22Rv1 (cell line): ENCODE measurements at regions not wholly inside any gene's neighbourhood (a gene's known extent, or its start where the extent isn't known, plus 50 kb on each side); places are given as distances from the start of the nearest gene placed in this dataset.

ENCODE experiments used
- H3K27ac ChIP-seq: fragments of 450-650 bp; 2 replicates; pipeline ENCODE4 v1.5.1; 2017
- ZFX ChIP-seq: fragments of 450-650 bp; IDR thresholded peaks from 2 replicates; pipeline ENCODE4 v1.6.1; 2017; ENCODE audit warnings: antibody characterized with exemption, borderline replicate concordance
- TF ChIP-seq, protein P1 (sequence below): fragments of 450-650 bp; IDR thresholded peaks from 2 replicates; pipeline ENCODE4 v1.5.1; 2017; ENCODE audit warnings: mild to moderate bottlenecking

DNA sequence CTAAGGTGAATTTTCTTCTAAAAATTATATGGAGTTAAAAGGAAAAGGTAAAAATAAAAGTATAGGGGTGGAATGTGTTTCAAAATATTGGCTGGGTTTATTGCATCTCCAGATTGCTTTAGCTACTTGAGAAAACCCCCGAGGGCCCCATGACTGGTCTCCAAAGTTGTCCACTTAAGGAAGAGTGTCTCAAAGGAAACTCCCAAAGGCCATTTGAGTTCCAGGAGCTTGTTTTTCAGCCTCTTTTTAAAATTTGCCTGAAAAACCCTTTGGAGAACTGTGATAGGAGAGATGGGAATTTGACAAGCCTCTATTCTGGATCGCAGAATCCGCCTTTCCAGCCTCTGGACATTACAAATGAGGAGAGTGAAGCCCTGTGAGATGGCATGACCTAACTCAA, 225.6 kb downstream of the ZNF326 start:
- H3K27ac ChIP-seq, result peak overlapping the region; percentile 56
- TF ChIP-seq, protein P1, sequence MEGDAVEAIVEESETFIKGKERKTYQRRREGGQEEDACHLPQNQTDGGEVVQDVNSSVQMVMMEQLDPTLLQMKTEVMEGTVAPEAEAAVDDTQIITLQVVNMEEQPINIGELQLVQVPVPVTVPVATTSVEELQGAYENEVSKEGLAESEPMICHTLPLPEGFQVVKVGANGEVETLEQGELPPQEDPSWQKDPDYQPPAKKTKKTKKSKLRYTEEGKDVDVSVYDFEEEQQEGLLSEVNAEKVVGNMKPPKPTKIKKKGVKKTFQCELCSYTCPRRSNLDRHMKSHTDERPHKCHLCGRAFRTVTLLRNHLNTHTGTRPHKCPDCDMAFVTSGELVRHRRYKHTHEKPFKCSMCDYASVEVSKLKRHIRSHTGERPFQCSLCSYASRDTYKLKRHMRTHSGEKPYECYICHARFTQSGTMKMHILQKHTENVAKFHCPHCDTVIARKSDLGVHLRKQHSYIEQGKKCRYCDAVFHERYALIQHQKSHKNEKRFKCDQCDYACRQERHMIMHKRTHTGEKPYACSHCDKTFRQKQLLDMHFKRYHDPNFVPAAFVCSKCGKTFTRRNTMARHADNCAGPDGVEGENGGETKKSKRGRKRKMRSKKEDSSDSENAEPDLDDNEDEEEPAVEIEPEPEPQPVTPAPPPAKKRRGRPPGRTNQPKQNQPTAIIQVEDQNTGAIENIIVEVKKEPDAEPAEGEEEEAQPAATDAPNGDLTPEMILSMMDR, result no peak
- TF ChIP-seq ZFX, result no peak

DNA sequence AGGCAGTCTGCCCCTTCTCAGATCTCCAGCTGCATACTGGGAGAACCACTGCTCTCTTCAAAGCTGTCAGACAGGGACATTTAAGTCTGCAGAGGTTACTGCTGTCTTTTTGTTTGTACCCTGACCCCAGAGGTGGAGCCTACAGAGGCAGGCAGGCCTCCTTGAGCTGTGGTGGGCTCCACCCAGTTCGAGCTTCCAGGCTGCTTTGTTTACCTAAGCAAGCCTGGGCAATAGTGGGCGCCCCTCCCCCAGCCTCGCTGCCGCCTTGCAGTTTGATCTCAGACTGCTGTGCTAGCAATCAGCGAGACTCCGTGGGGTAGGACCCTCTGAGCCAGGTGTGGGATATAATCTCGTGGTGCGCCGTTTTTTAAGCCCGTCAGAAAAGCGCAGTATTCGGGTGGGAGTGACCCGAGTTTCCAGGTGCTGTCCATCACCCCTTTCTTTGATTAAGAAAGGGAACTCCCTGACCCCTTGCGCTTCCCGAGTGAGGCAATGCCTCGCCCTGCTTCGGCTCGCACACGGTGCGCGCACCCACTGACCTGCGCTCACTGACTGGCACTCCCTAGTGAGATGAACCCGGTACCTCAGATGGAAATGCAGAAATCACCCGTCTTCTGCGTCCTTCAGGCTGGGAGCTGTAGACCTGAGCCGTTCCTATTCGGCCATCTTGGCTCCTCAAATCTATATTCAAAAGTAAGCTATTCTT, 224.4 kb downstream of the ZNF326 start:
- H3K27ac ChIP-seq, result peak overlapping the region; percentile 56

DNA sequence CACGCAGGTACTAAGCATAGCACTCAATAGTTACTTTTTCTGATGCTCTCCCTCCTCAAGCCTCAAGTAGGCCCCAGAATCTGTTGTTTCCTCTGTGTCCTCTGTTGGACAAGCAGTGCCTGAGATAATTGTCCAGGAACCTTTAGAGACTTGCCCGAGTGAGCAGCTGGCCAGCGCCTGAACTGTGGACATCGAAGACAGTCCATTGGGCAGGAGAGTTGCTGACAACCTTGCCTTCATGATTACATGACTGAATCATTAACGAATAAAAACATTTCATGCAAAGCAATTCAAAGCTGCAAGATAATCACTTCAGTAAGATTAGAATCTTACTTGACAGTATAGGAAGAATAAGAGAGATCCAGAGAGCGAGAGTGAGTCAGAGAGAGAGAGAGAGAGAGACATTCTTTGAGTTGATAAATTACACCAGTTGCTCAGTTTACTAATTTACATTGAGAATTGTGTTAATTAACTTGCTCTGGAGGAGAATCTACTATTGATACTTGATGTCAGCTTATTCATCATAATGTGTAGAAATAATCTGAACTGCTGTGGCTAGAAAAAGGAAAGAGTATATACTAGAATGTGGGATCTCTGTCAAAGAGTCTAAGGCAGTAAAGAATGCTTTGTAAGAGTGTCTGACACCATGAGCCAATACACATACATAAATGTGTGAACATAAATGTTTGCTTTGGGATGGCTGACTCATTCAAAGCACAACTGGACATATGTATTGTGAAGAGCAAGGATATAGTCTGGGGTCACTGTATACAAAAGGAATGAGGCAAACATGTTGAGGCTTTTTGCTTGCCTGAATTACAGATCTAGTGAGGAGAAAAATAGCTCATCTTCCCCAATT, 216.0 kb downstream of the ZNF326 start:
- no peak overlapping the region for H3K27ac ChIP-seq

DNA sequence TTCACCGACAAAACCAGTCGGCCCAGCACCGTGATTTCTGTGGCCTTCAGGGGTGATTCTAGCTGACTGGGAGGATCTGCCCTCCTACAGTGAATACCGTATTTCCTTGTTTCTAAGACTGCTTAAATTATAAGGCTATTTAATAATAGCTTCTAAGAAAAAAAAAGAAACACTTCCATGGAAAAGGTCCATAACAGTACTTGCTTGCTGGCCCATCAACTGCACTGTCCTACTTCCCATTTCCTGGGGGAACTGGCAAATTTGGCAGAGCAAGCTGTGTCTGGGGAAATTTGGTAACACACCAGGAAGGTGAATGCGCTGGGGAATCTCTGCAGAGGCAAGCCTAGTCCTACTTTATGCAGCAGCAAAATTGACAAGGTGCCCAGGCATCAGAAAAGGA, 214.0 kb downstream of the ZNF326 start:
- no peak for TF ChIP-seq ZFX
- TF ChIP-seq, protein P1, result no peak
- no peak overlapping the region for H3K27ac ChIP-seq

More for the DNA sequence above, 216.0 kb downstream of the ZNF326 start:
- TF ChIP-seq ZFX, result no peak
- TF ChIP-seq, protein P1, result no peak

DNA sequence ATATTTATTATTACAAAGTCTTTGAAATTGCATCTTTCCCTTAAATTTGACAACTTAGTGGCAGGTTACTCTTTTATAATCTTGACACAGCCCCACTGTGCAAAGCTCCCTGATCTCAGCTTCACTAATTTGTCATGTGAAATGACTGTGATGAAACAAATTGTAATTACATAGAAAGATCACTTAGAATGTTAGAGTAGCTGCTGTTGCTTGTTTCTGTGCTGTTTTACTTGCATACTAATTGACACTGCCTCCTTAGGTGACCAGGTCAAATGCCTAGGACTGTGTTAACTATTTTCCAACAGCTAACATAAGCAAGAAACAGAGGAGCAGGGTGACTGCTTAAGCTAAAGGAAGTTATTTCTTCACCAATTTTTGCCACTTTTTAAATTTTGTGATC, 211.3 kb downstream of the ZNF326 start:
- no peak for TF ChIP-seq ZFX
- TF ChIP-seq, protein P1, result no peak
- no peak overlapping the region for H3K27ac ChIP-seq

DNA sequence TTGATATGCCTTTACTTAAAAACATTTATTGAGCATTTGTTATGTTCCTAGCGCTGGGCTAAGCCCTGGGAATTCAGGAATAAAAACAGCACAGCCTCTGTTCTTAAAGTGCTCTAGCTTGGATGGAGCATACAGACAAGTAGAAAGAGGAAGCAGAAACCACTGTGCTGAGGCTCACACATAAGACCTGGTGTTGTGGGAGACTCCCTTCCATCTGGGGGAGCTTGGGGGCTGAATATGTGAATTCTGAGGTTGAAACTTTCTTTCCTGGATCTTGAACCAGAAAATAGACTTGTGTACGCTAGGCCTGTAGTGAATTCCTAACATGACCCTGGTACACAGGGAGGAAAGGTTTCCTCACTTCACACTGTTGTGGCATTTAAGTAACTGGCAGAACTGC, 209.9 kb downstream of the ZNF326 start:
- no peak overlapping the region for H3K27ac ChIP-seq
- TF ChIP-seq, protein P1, result no peak

DNA sequence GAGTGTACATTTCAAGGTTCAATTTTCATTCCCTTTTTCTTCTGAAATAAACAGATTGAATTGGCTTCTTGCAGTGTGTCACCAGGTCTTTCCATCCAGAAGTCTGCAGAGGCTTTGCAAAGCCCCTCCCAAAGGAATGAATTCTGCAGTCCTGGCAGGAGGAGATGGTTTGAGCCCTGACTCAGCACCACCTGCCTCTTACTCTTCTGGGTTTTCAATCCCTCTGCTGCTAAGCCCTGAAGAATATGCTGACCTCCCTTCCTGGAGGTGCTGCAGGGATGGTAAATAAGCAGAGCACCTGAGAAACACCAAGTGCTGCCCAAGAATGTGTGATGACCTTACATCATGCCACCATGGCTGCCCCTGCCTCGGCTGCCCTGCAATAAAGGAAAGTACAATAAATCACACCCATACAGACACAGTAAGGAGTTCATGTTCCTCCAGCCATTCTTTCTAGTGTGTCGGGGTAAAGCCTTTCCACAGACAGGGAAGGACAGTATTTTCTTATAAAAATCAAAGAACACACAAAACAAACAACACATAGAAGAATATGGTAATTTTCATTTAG, 209.2 kb downstream of the ZNF326 start:
- TF ChIP-seq ZFX, result no peak
- TF ChIP-seq, protein P1, result no peak
- H3K27ac ChIP-seq, result no peak overlapping the region
